Erythroblast (primary cell): ENCODE measurements at regions not wholly inside any gene's neighbourhood (a gene's known extent, or its start where the extent isn't known, plus 50 kb on each side); places are given as distances from the start of the nearest gene placed in this dataset.

Experiments
- DNase-seq, 2 experiments: peaks; one replicate each; lab custom pipeline; 2025; lab: John Stamatoyannopoulos, UW
- GATA1 ChIP-seq: IDR thresholded peaks from 2 replicates; pipeline ENCODE4 v1.6.1; 2011; ENCODE audit warnings: low read depth, mild to moderate bottlenecking, control low read depth, low read length, moderate library complexity
- POLR2A ChIP-seq: IDR thresholded peaks from 2 replicates; pipeline ENCODE4 v1.6.1; 2011; ENCODE audit warnings: mild to moderate bottlenecking, low read length

GRCh38 chr14:61918998-61919397, 156.8 kb downstream of the SNAPC1 start:
- TF ChIP-seq POLR2A (no peak), GATA1 (no peak)
- DNase-seq = no peak

GRCh38 chr14:61923348-61923747, 161.1 kb downstream of the SNAPC1 start:
- TF ChIP-seq GATA1 = no peak
- no peak for TF ChIP-seq POLR2A
- no peak for DNase-seq

DNA sequence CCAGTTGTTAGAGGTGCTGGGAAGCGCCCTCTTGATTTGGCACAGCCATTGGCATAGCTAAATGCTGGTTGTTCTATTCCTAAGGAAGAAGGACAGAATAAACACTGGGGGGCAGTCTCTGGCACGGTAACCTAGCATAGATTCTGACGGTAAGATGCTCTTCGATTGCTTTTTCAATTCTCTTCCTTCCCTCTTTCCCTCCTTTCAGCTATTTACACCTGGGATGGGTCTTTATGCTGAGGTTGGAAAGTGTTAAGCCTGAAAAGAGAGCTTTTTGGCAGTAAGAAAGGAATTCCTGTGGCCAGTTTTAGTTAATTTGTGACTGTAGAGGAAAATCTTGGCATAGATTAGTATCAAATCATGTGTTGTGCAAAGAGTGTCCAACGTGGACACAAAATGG, 162.8 kb downstream of the SNAPC1 start:
- no peak for DNase-seq
- no peak for TF ChIP-seq GATA1
- TF ChIP-seq POLR2A = no peak

DNA sequence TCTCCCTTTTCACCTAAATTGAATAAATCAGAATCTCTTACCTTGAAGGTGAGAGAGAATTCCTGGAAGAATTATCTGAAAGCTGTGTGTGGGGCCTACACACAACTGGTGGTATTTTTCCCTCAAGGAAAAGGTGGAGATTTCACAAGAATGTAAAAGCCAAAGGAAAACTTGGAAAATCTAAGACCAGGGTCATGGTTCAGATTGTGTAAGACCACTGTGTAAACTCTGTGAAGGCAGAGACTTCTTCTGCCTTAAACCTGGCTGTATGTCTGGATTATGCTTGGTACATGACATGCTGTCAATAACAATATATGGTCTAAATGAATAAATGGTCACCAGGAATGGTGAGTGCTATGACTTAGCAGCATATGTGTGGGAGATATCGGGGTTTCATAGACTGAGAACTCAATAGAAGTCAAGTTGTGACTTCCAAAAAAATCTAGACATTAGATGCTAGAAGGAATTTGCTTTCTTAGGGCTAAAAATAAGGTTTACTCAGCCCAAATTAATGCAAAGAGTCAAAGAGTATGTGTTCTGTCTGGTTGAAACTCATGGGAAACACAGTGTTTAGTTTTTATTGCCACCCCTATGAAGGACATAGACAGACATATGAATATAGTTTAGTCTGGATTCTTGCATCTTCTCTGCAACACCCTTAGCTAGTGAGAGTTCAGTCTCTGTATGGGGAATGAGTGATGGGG, 163.7 kb downstream of the SNAPC1 start:
- no peak for DNase-seq
- TF ChIP-seq GATA1 (no peak), POLR2A (no peak)

DNA sequence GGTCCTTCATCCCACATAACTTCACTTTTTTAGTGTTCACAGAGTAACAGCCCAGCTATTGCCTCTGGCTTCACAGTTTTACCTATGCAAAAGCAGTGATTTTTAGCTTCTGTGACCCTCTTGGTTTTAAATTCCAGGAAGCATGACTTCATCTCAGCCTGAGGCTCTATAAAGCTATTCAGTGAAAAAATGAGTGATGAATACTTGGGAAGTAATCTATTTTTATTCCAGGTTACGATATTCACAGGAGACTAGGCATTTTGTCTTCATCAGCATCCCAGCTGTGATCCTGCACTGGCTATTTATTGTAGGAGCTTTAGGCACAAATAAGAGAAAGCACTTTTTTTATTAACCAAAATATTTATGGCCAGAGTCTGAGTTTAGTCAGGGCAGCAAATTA, 164.8 kb downstream of the SNAPC1 start:
- DNase-seq = no peak
- TF ChIP-seq POLR2A (no peak), GATA1 (no peak)

- no peak for TF ChIP-seq POLR2A
- no peak for TF ChIP-seq GATA1
- no peak for DNase-seq
Measured at GRCh38 chr14:61927520-61927919, 165.3 kb downstream of the SNAPC1 start.

DNA sequence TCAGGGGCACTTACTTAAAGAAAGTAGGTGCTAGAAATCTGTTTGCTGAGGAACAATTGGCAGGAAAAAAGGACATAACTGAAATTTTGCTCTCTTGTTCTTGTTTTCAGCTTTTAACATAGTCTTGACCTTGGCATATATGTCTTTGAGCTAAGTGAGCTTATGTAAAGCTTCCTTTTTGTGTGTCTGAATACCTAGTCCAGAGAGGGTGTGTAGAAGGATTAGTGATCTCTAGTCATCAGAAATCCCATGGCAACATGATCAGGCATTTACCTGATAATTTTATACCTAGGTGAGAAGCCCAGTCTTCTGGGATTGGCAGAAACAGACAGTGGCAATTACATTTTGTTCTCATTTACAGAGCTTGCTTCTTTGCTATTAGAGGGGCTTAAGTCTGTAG, 166.1 kb downstream of the SNAPC1 start:
- DNase-seq = no peak
- TF ChIP-seq GATA1 = no peak
- TF ChIP-seq POLR2A = no peak

GRCh38 chr14:61928701-61929100, 166.5 kb downstream of the SNAPC1 start:
- TF ChIP-seq POLR2A (no peak), GATA1 (no peak)

DNA sequence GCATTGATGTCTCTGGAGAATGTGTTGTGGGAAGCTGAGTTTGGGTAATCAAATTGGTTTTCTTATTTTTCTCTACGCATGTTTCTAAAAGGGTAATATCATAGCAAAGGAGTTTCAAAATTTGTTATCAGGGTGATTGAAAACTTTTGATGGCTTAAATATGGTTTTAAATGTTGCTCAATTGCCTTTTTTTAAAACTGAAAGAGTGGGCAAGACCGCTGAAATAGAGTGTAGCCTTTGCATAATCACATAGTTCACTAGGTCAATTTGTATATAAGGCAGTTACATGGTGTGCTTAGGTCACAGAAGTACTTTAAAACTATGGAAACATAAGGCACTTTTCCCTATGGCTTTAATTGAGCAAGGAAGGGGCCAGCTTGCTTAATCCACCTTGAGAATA, 167.4 kb downstream of the SNAPC1 start:
- no peak for DNase-seq
- TF ChIP-seq GATA1 = no peak

More at GRCh38 chr14:61928701-61929100, 166.5 kb downstream of the SNAPC1 start:
- no peak for DNase-seq

DNA sequence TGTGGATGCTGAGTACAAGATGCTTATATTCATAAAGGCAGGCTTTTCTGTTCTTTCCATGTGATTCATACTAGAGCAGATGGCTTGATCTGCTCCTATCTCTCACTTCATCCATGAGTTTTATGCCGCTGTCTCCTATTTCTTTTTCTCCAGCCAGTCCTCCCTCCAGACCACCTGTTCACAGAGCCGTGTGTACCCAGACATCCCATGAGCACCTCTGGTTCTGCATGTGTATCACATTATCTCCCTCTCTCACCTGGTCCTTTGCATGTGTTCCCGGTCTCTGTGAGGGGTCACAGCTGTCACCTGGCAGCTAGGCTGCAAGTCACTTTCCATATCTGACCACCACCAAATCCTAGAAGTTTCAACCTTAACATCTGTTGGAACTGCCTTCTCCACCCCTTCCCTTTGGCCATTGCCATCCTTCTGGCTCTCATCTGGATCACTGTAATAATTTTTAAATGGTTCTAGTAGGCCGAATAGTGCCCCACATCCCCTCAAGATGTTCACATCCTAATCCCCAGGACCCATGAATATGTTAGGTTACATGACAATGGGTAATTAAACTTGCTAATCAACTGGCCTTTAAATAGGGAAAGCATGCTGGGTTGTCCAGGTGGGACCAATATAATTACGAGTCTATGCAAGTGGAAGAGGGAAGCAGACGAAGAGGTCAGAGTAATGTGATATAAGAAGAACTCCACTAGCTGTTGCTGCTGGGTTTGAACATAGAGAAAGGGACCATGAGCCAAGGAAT, 168.1 kb downstream of the SNAPC1 start:
- no peak for DNase-seq
- TF ChIP-seq GATA1 = no peak
- TF ChIP-seq POLR2A = no peak

GRCh38 chr14:61932974-61933373, 170.8 kb downstream of the SNAPC1 start:
- no peak for DNase-seq
- no peak for TF ChIP-seq GATA1
- TF ChIP-seq POLR2A = no peak

GRCh38 chr14:61934385-61934784, 172.2 kb downstream of the SNAPC1 start:
- no peak for DNase-seq
- TF ChIP-seq GATA1 = no peak
- no peak for TF ChIP-seq POLR2A

DNA sequence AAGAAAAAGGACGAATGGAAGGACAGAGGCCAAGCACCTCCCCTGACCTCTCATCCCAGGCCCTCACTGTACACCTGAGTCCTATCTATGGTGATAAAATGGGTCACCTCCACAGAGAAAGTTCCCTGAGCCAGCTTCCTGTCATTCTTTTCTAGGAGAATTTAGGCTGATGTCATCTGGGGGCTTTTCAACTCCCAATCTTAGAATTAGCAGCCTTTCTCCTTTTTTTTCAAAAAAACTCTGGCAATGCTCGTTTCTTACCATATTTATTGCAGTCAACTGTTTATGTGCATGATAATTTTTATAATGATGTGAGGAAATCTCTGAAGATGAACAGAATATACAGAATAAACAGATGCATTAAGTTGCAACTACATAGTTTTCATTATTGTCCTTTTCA, 177.6 kb downstream of the SNAPC1 start:
- DNase-seq = no peak
- no peak for TF ChIP-seq POLR2A

GRCh38 chr14:61940666-61941420, 178.6 kb downstream of the SNAPC1 start:
- TF ChIP-seq POLR2A = no peak
- no peak for TF ChIP-seq GATA1
- DNase-seq = no peak
